DMS 273 (cell line): ENCODE measurements at regions not wholly inside any gene's neighbourhood (a gene's known extent, or its start where the extent isn't known, plus 50 kb on each side); places are given as distances from the start of the nearest gene placed in this dataset.

Experiments
- DNase-seq: peaks from one replicate; lab custom pipeline; 2025; ENCODE audit not compliant: unreplicated experiment; lab: John Stamatoyannopoulos, UW

GRCh38 chr4:136583567-136583966, 948.7 kb downstream of the PCDH18 start:
- no peak for DNase-seq

GRCh38 chr4:136581119-136581518, 951.2 kb downstream of the PCDH18 start:
- DNase-seq, result no peak

- no peak for DNase-seq
Observed at GRCh38 chr4:136575146-136575545, 957.1 kb downstream of the PCDH18 start.

GRCh38 chr4:136573460-136573859, 958.8 kb downstream of the PCDH18 start:
- no peak for DNase-seq

GRCh38 chr4:136571315-136571714, 961.0 kb downstream of the PCDH18 start:
- DNase-seq, result no peak

- no peak for DNase-seq
Observed at GRCh38 chr4:136562834-136563233, 969.5 kb downstream of the PCDH18 start.

GRCh38 chr4:136558940-136559494, 973.3 kb downstream of the PCDH18 start:
- DNase-seq, result no peak

- DNase-seq, result no peak
Observed at GRCh38 chr4:136557396-136557795, 974.9 kb downstream of the PCDH18 start.

GRCh38 chr4:136554033-136554432, 978.3 kb downstream of the PCDH18 start:
- no peak for DNase-seq

- DNase-seq, result no peak
Observed at GRCh38 chr4:136551753-136552152, 980.5 kb downstream of the PCDH18 start.

GRCh38 chr4:136540747-136541146, 991.5 kb downstream of the PCDH18 start:
- no peak for DNase-seq

GRCh38 chr4:136528131-136528530, 1004.2 kb downstream of the PCDH18 start:
- no peak for DNase-seq

GRCh38 chr4:136526517-136526916, 1005.8 kb downstream of the PCDH18 start:
- DNase-seq, result no peak

- DNase-seq, result no peak
Observed at GRCh38 chr4:136524039-136524438, 1008.3 kb downstream of the PCDH18 start.

GRCh38 chr4:136516371-136516770, 1015.9 kb downstream of the PCDH18 start:
- no peak for DNase-seq

- DNase-seq, result peak; percentile 33
Observed at GRCh38 chr4:136505020-136505419, 1027.3 kb downstream of the PCDH18 start.

- no peak for DNase-seq
Observed at GRCh38 chr4:136495851-136496250, 1036.4 kb downstream of the PCDH18 start.

GRCh38 chr4:136495076-136495475, 1037.2 kb downstream of the PCDH18 start:
- no peak for DNase-seq

- no peak for DNase-seq
Observed at GRCh38 chr4:136489101-136489500, 1043.2 kb downstream of the PCDH18 start.

- no peak for DNase-seq
Observed at GRCh38 chr4:136484996-136485395, 1047.3 kb downstream of the PCDH18 start.

GRCh38 chr4:136476753-136477152, 1055.5 kb downstream of the PCDH18 start:
- no peak for DNase-seq

- no peak for DNase-seq
Observed at GRCh38 chr4:136471051-136471450, 1061.2 kb downstream of the PCDH18 start.

GRCh38 chr4:136465691-136466090, 1066.6 kb downstream of the PCDH18 start:
- no peak for DNase-seq

- DNase-seq, result no peak
Observed at GRCh38 chr4:136463941-136464340, 1068.4 kb downstream of the PCDH18 start.
